ENCODE measurements at regions not wholly inside any gene's neighbourhood (a gene's known extent, or its start where the extent isn't known, plus 50 kb on each side); places are given as distances from the start of the nearest gene placed in this dataset.

- intact Hi-C loops (cut with micrococcal nuclease), result no loop called here
- Mint-ChIP-seq H3K36me3 (no peaks in the 10 kb centered on the region), H3K9me3 (peaks cover 0 to 4% (median 3%) of the 10 kb centered on the region in 7 donors), H3K27ac (no peak overlapping the region), H3K4me1 (no peaks in the 10 kb centered on the region), H3K4me3 (no peak overlapping the region), H3K27me3 (ENCODE audit: low read depth in 3 of 3) (peaks cover 0 to 1% (median 0%) of the 10 kb centered on the region in 3 donors)
- Histone ChIP-seq H3K4me1 (ENCODE audit: control insufficient read depth in 1 of 2, insufficient read depth in 2 of 2, low read length in 2 of 2) (no peaks in the 10 kb centered on the region), H3K27ac (ENCODE audit: low read depth in 1 of 2, low read length in 2 of 2) (no peak overlapping the region), H3K79me2 (ENCODE audit: insufficient read depth, low read length) (no peaks in the 10 kb centered on the region), H3K9ac (ENCODE audit: insufficient read depth, low read length, poor library complexity, severe bottlenecking) (no peak overlapping the region), H4K20me1 (ENCODE audit: insufficient read depth, low read length) (no peaks in the 10 kb centered on the region), H3K4me3 (replicated peaks in 1 of 3; ENCODE audit: low read depth in 2 of 3, low read length in 3 of 3) (no peak overlapping the region), H3K36me3 (replicated peaks in 1 of 2; ENCODE audit: control insufficient read depth in 1 of 2, insufficient read depth in 2 of 2, low read length in 2 of 2) (no peaks in the 10 kb centered on the region), H2AFZ (ENCODE audit: insufficient read depth, low read depth, low read length, poor library complexity, severe bottlenecking) (no peak overlapping the region), H3K27me3 (ENCODE audit: control insufficient read depth in 2 of 2, insufficient read depth in 2 of 2, low read length in 2 of 2) (no peaks in the 10 kb centered on the region), H3K4me2 (replicated peaks; ENCODE audit: extremely low read depth, low read length, poor library complexity, severe bottlenecking) (no peak overlapping the region), H3K9me3 (replicated peaks in 1 of 2; ENCODE audit: control insufficient read depth in 1 of 2, insufficient read depth in 1 of 2, low read length in 2 of 2) (peaks cover 0 to 3% of the 10 kb centered on the region in 2 donors)
- no peak for DNase-seq
- WGBS (ENCODE audit: insufficient coverage), result no CpG with 5 or more reads among the region's 1 CpG
- no peak for TF ChIP-seq CTCF (IDR thresholded peaks at IDR 0.05)
Measured at GRCh38 chrX:99073551-99073950, 1336.5 kb downstream of the PCDH19 start.

GRCh38 chrX:99051639-99052038 is 1358.4 kb downstream of the PCDH19 start:
- peaks cover 6 to 10% of the 10 kb centered on the region in 2 donors for H3K9me3 ChIP-seq (replicated peaks in 1 of 2; ENCODE audit: control insufficient read depth in 1 of 2, insufficient read depth in 1 of 2, low read length in 2 of 2)
- H3K9ac ChIP-seq (ENCODE audit: insufficient read depth, low read length, poor library complexity, severe bottlenecking), result no peak overlapping the region
- H3K27ac Mint-ChIP-seq, result no peak overlapping the region
- no peak overlapping the region for H2AFZ ChIP-seq (ENCODE audit: insufficient read depth, low read depth, low read length, poor library complexity, severe bottlenecking)
- DNase-seq, result no peak
- H3K36me3 Mint-ChIP-seq, result no peaks in the 10 kb centered on the region
- H3K4me1 Mint-ChIP-seq, result no peaks in the 10 kb centered on the region
- H4K20me1 ChIP-seq (ENCODE audit: insufficient read depth, low read length), result no peaks in the 10 kb centered on the region
- no peak for TF ChIP-seq CTCF (IDR thresholded peaks at IDR 0.05)
- no peak overlapping the region for H3K27ac ChIP-seq (ENCODE audit: low read depth in 1 of 2, low read length in 2 of 2)
- no peak overlapping the region for H3K4me3 Mint-ChIP-seq
- H3K27me3 ChIP-seq (ENCODE audit: control insufficient read depth in 2 of 2, insufficient read depth in 2 of 2, low read length in 2 of 2), result no peaks in the 10 kb centered on the region
- H3K27me3 Mint-ChIP-seq (ENCODE audit: low read depth in 3 of 3), result peaks cover 0 to 3% (median 0%) of the 10 kb centered on the region in 3 donors
- no peaks in the 10 kb centered on the region for H3K36me3 ChIP-seq (replicated peaks in 1 of 2; ENCODE audit: control insufficient read depth in 1 of 2, insufficient read depth in 2 of 2, low read length in 2 of 2)
- intact Hi-C loops (cut with micrococcal nuclease), result no loop called here
- no peak overlapping the region for H3K4me2 ChIP-seq (replicated peaks; ENCODE audit: extremely low read depth, low read length, poor library complexity, severe bottlenecking)
- H3K4me3 ChIP-seq (replicated peaks in 1 of 3; ENCODE audit: low read depth in 2 of 3, low read length in 3 of 3), result no peak overlapping the region
- no peaks in the 10 kb centered on the region for H3K79me2 ChIP-seq (ENCODE audit: insufficient read depth, low read length)
- H3K4me1 ChIP-seq (ENCODE audit: control insufficient read depth in 1 of 2, insufficient read depth in 2 of 2, low read length in 2 of 2), result no peaks in the 10 kb centered on the region
- H3K9me3 Mint-ChIP-seq, result peaks cover 0 to 6% (median 2%) of the 10 kb centered on the region in 7 donors
